ENCODE measurements at regions not wholly inside any gene's neighbourhood (a gene's known extent, or its start where the extent isn't known, plus 50 kb on each side); places are given as distances from the start of the nearest gene placed in this dataset.
"Not testable (repeated sequence)": the region's sequence is repeated elsewhere in the genome, so short reads cannot be mapped to it uniquely, and the experiment has no call there.

DNA sequence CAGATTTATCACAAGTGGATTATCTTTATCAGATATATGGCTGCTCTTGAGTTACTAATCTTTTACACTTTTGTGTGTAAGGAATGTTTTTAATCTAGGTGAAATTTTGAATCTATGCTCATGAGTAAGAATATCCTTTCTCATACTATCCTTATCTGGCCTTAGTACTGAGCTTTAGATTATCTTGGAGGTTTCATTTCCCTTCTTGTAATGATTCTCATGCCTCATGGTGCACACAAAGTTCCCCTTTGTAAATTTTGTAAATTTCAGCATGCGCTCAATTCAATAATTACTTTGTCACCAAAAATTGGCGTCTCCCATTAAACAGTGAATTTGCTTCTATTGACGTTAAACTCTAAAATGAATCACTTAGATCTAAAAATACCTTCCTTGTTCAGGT, 74.2 kb upstream of the NAPEPLD start:
- H3K4me1 ChIP-seq (ENCODE audit: control insufficient read depth, insufficient read depth, low read length); intact Hi-C loops (cut with micrococcal nuclease; ENCODE audit: unreplicated experiment); in situ Hi-C loops (cut with HindIII; ENCODE audit: low pct_unique_long_range_greater_than_20kb, low sequenced_read_pairs); DNase-seq (ENCODE audit: low read depth, low spot score); H3K27me3 ChIP-seq (ENCODE audit: control insufficient read depth, insufficient read depth, low read length); BruUV-seq (replicated peaks); H3K27ac ChIP-seq (ENCODE audit: low read length); ATAC-seq; CTCF ChIA-PET; POLR2A ChIA-PET; H3K36me3 ChIP-seq (ENCODE audit: control insufficient read depth, insufficient read depth, low read length); H3K4me3 ChIP-seq (ENCODE audit: low read depth in 2 of 2, low read length in 2 of 2); H3K9me3 ChIP-seq (ENCODE audit: control insufficient read depth, insufficient read depth, low read depth, low read length): not testable (repeated sequence)

DNA sequence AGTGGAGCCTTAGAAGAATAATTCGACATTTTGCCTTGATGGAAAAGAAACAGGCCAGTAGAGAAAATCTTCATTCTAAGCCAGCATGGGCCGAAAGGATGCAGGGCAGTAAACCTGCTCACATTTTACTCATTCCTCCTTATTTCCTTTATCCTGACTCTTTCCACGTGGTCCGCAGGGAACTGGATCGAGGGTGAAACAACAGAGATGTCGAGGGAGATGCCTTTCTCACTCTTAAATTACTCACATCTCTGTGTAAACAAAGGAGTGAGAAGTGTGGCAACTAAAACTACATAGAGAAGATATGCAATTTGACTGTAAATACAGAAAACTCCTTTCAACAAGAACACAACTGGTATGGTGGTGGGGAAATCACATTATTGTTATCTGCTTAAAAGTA, 62.1 kb upstream of the NAPEPLD start:
- peak; percentile 70 for ATAC-seq
- H3K27me3 ChIP-seq (ENCODE audit: control insufficient read depth, insufficient read depth, low read length); H3K27ac ChIP-seq (ENCODE audit: low read length); H3K4me3 ChIP-seq (ENCODE audit: low read depth in 2 of 2, low read length in 2 of 2); BruUV-seq (replicated peaks); POLR2A ChIA-PET; DNase-seq (ENCODE audit: low read depth, low spot score); in situ Hi-C loops (cut with HindIII; ENCODE audit: low pct_unique_long_range_greater_than_20kb, low sequenced_read_pairs); intact Hi-C loops (cut with micrococcal nuclease; ENCODE audit: unreplicated experiment); H3K9me3 ChIP-seq (ENCODE audit: control insufficient read depth, insufficient read depth, low read depth, low read length); H3K4me1 ChIP-seq (ENCODE audit: control insufficient read depth, insufficient read depth, low read length); H3K36me3 ChIP-seq (ENCODE audit: control insufficient read depth, insufficient read depth, low read length); CTCF ChIA-PET: not testable (repeated sequence)

DNA sequence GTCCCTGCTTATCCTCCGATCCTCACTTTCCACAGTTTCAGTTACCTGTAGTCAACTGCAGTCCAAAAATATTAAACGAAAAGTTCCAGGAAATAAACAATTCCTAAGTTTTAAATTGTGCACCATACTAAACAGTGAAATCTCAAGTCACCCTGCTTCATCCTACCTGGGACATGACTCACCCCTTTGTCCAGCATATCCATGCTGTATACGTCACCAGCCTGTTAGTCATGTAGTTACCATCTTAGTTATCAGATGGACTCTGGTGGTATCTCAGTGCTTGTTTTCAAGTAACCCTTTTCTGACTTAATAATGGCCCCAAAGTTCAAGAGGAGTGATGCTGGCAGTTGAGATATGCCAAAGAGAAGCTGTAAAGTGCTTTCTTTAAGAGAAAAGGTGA, 50.3 kb upstream of the NAPEPLD start:
- H3K4me3 ChIP-seq (ENCODE audit: low read depth in 2 of 2, low read length in 2 of 2); H3K4me1 ChIP-seq (ENCODE audit: control insufficient read depth, insufficient read depth, low read length); POLR2A ChIA-PET; in situ Hi-C loops (cut with HindIII; ENCODE audit: low pct_unique_long_range_greater_than_20kb, low sequenced_read_pairs); H3K36me3 ChIP-seq (ENCODE audit: control insufficient read depth, insufficient read depth, low read length); intact Hi-C loops (cut with micrococcal nuclease; ENCODE audit: unreplicated experiment); ATAC-seq; H3K27me3 ChIP-seq (ENCODE audit: control insufficient read depth, insufficient read depth, low read length); BruUV-seq (replicated peaks); CTCF ChIA-PET; H3K9me3 ChIP-seq (ENCODE audit: control insufficient read depth, insufficient read depth, low read depth, low read length); H3K27ac ChIP-seq (ENCODE audit: low read length): not testable (repeated sequence)
- peak; percentile 7 for DNase-seq (ENCODE audit: low read depth, low spot score)

All from Panc1 (cell line).